Activated gamma-delta T cell treated with Interleukin-2 at 50 U/mL for 16 hours (primary cell): ENCODE measurements at regions not wholly inside any gene's neighbourhood (a gene's known extent, or its start where the extent isn't known, plus 50 kb on each side); places are given as distances from the start of the nearest gene placed in this dataset.

Source experiments
- DNase-seq: peaks from one replicate; pipeline ENCODE4 v3.0.0-alpha.2; 2020

DNA sequence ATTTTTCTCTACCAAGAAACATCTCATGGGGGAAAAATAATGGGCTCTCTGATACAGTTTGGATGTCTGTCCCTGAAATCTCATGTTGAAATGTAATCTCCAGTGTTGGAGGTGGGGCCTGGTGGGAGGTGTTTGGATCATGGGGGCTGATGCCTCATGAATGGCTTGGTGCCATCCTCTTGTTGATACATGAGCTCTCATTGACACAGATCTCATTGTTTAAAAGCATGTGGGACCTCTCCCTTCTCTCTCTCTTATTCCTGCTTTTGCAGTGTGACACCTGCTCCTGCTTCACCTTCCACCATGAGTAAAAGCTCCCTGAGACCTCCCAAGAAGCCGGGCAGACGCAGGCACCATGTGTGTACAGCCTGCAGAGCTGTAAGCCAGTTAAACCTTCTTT is 332.5 kb upstream of the NRIP1 start:
- no peak for DNase-seq

DNA sequence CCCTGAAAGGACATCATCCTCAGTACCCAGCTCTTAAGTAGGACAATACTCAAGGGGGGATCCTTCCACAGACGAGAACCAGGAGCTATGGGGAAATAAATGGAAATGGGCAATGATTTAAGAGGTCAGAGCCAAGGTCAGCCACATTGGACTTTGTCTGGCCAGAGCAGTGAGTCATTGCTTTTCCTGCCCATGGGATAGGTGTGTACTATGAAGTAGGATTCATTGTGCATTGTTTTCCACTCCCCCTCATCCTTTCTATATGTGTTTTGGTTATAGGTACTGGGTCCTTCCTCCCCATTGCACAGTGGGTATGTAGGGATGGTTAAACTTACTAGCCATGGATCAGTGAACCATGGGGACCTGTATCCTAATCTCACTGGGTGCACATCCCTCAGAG is 328.9 kb upstream of the USP25 start:
- DNase-seq, result no peak

DNA sequence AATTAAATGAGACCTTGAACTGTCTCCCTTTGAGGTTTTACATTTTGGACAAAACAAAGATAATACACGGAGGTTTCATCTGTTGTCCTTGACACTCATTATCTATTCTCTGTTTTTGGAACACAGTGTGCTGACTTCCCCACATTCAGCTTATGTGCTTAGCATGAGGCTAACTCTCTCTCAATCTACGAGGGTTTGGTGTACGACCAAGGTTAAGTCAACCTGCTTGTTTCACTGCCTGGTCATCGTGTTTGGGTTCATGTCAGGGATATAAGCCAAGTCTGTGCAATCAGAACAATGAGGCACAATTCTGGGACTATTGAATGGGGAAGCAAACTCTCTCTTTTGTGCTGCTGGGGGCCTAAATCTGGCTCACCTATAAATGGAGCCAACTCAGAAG is 328.5 kb upstream of the USP25 start:
- DNase-seq, result no peak

DNA sequence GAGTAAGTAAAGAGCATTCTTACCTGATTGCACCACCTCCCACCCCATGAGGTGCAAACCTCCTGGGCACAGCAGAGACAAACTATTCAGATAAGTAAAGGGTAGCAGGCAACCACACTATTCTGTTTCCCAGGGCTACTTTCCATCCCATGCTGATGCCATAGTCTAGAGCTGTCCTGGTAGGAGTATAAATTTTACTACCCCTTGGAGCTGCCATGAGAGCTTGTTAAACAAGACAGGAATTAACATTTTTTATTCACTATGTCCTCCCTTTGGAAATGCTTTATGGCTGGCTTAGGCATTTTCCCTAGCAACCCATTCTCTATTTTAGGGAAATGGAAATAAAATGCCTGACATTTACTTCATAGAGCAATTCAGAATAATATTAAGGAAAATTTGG is 324.6 kb upstream of the USP25 start:
- no peak for DNase-seq

DNA sequence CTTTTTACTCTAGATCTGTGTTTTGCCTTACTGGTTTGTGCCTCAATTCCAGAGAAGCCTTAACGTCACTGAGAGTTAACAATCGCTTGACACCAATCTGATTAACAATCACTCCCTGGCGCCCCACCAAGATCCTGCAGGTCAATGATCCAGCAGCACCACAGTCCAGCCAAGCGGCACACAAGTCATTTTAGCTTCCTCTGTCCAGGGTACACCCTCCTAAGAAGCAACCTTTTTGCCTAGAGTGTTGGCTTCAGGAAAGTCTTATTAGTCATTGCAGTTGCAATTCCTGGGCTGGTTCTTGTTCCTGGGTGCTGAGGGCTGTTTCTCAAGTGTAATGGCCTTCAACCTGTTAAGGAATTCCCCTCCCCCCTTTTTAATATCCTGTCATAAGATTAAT is 323.0 kb upstream of the USP25 start:
- DNase-seq, result no peak

DNA sequence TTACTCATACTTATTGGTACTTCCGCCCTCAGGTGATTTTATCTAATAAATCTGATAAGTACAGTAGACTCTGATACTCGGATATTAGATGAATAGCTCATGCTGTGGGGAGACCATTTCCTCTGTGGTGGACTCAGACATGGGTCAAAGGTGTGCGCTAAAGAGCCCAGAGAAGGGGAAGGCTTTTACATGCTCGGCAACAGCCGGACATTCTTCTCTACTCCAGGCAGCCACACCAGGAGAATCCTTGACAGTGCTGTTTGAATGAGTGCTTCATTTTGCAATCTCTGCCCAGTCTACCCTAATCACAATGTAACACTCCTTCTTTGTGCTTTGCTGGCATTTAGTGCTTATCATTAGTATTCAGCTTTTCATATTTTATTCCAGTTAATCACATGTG is 322.2 kb upstream of the USP25 start:
- DNase-seq, result no peak

DNA sequence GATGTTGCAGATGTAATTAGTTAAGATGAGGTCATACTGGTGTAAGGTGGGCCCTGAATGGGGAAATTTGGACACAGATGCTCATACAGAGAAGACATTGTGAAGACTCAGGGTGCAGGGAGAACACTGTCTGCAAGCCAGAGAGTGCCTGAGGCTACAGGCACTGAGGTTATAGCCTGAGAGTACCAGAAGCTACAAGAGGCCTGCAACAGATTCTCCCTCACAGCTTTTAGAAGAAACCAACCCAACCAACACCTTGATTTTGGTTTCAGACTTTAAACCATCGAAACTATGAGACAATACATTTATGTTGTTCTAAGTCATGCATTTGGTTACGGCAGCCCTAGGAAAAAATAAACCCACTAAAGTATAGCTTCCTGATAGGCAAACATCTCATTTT is 321.7 kb upstream of the USP25 start:
- DNase-seq, result no peak

DNA sequence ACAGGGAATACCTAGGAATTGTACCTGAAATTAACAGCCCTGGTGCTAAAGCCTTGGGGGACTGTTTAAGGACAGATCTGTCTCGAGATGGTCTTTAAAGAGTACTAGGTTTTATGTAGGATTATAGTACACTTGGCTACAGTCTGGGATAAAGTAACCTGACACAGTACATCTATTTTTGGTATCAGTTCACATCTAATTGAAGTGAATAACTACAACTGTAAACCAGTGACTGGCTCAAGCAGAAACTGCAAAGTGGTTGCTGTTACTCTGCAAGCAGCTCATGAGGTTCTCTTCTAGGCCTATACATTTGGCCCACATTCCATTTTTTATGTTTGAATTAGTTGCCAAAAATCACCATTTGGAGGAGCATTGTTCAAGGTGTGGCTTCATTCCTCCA is 320.8 kb upstream of the USP25 start:
- no peak for DNase-seq

DNA sequence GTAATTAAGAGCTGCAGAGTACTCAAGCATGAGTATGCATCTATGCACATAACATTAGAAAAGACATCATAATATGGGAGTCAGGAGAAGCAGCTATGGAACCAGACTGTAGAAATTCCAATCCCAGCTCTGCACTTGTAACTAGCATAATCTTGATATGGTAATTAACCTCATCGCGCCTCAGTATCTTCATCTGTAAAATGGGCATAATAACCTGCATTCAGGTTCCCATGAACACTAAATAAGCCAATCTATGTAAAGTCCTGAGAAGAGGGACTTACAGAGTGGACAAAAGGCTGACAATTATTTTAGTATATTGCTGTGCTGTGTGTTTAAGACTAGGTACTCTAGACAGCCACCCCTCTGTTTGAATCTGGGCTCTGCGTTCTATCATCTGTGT is 318.9 kb upstream of the USP25 start:
- DNase-seq, result no peak

DNA sequence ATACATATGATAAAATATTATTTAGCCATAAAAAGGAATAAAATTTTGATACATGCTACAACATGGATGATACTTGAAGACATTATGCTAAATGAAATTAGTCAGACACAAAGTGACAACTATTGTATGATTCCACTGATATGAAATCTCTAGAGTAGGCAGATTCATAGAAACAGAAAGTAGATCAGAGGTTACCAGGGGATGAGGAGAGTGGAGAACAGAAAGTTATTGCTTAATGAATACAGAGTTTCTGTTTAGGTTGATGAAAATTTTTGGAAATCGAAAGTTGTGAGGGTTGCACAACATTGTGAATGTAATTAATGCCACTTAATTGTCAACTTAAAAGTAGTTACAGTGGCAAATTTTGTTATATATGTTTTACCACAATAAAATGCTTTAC is 315.7 kb upstream of the USP25 start:
- DNase-seq, result no peak

DNA sequence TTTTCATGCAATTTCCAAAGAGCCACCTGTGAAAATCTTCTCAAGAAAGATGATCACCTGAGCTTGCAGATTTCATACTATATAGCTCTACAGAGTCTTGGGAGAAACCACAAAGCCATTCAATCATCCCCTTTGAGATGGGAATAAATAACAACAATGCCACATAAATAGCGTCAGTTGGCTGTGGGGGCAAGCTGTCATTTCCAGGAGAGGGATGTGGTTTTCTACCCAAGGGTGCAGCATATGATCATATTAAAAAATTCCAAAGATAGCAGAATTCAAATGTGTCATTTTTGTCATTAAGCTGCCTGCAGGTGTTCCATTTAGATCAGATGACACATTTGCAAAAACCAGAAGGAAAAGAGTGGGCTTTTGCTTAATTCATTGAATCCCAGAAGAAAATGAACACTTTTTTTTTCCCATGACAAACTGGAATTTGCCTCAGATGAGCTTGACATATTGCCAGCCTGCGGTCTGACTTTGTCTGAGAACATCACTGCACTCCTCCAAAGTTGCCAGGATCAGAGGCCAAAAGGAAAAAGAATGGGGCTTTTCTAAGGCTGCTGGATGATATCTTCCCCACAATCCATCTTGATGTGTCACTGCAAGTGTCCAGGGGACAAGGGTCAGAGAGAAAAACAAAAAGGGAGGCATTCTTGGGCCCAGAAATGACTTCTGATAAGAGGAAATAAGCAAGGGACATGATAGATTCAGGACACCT is 314.1 kb upstream of the USP25 start:
- no peak for DNase-seq

DNA sequence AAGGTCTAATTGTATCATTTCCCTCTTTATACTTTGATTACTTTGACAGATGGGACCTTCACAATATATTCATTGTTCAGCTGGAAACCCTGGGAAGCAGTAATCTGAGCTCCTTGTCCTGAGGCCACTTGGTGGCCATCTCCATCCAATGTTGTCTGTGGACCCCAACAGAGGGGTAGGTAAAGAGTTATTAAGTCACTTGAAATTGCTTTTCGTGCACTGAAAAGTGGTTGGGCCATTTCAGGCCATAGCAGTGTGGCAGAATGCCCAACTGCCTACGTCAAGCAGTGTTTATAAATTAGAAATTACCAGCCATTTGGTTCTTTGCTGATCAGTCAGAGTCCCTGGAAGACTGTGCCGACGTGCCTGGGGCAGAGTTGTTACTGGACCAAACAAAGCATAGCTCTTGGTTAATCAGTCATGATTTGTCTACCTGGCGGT is 308.3 kb upstream of the USP25 start:
- DNase-seq, result no peak

DNA sequence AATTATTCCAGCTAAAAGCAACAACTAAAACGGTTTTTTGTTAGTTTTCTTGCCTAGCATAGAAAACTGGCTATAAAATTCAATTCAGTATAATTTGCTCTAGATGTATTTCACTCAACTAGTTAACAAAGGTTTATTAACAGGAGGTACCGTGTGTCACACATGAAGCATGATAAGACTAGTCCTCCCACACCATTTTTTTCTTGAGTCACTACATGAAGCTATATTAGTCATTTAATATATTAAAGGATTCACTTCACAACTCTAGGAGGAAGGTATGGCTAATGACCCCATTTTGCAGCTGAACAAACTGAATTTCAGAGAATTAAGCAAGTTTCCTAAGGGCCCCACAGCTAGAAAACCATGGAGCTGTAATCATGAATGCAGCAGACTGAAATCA is 307.8 kb upstream of the USP25 start:
- no peak for DNase-seq

DNA sequence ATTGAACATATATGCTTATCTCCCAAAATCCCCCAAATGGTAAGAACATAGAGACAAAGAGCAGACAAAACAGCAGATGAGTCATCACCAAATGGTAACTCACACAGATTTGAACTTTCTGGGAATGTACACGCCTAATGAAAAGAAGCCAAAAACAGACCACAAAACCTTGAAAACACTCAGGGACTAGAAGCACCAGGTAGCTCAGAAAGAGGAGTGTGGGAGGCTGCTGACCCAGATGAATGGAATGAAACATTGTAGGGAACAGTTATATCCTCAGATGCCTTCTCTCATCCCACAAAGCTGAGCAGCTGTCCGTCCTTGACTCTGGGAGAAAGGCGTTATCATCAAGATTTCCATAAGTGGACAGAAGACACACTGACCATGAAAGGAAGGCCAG is 307.0 kb upstream of the USP25 start:
- no peak for DNase-seq

DNA sequence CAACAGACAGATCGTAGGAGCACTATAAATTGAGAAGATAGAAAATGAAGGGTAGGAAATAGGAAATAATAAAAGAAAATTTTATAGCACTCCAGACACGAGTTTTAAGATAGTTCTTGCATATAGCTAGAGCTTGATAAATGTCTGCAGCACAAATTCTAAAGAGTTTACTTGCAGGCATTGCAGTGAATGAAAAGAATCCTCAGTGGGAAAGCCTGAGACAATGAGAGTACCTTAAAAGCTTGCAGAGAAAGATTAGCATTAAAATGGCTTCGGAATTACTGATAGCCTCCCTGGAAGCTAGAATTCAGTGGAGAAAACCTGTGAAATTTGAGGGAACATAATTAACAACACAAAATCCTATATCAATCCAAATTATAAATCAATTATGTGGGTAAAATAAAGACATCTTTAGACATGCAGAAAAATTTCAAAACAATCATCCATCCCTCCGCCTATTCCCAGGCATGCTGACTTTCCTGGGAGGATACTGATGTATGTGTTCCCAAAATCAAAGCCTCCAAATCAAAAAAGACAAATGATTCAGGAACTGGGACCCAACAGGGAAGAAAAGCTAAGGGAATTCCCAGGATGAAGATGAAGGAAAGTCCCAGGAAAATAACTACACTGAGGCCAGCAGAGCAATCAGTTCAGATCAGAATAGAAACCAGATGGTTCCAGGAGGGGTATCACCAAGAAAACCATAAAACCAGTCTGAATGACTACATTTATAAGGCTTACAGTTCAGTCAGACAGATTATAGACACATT is 305.9 kb upstream of the USP25 start:
- DNase-seq, result no peak

DNA sequence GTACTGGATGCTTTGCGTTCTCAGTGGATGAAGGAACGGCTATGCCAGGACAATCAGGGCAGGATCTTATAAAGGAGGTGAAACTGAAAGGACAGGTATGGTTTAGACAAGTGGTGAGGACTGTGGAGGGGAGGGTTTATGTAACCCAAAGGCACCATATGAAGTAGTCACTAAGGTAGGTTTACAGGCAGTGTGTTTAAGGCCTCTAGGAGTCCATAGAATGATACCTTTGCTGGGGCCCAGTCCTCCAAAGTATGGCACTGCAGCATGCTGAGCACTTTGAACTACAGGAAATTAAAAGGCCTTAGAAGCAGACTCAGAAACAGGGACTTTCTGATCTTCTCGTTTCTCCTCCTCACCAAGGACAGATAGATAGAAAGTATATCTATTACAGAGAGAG is 304.7 kb upstream of the USP25 start:
- DNase-seq, result no peak

DNA sequence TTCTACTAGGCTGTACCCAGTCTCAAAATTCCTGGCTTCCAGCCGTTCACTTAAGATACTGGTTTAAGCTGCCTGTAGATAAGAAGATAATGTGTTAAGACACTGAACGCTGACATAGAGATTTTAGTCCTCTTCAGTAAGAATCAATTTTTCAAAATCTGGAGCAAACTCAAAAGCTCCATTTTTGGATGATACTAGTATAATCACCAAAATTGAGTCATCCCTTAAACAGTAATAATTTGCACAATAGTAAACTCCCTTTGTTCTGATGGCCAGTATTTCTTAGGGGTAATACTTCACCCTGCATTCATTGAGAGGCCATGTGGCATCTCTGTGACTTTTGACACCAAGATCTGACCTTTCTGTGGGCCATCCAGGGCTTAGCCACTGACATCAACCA is 299.8 kb upstream of the USP25 start:
- DNase-seq, result no peak

DNA sequence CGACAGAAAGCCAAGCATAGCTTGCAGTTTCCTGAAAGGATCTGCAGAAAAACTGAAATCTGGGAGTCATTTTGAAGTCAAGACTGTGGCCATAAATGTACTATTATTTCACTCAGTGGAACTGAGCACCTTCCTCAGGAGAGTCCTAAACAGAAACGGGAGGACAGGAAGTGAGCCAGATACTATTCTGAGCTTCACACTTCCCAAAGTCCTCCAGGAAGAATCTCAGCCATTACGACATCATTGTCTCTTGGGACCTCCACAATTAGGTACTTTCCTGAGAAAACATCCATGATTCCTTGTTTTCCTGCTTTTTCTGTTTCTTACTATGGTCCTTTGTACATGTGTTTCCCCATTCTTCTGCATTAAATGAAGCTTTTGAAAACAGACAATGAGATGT is 299.2 kb upstream of the USP25 start:
- no peak for DNase-seq

DNA sequence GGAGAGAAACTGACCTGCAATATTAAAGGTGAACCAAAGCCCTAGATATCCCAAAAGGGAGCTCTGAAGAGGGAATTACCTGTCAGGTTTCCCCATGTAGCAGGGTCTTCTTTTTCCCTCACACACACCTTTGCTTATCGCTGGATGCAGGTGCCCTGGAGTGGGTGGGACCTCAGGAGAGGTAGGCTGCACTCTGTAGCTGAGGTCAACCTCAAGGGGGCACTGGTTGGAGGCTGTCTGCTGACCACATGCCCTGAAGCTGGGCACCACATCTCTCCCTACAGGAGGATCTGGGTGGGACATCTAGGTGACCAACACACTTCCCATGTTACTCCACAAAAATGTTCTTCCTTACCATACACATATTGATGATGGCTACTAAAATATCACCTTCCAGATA is 298.7 kb upstream of the USP25 start:
- no peak for DNase-seq

DNA sequence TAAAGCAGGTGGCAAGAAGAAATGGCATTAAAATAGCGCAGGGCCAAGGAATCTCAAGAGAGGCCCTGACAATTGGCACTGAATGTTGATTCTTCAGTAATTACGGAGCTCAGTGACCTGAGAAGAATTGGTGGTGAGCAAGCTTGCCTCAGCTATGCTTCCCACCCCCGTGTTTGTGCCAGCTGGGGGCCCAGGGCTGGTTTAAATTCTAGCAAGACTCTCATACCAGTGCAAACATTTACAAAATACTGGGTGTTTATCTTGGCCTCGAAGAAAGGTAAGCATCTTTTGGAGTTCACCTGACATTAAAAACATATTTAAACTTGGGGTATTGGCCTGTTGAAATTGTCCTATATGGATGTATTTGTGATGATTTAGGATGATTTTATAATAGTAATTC is 296.7 kb upstream of the USP25 start:
- DNase-seq, result no peak

DNA sequence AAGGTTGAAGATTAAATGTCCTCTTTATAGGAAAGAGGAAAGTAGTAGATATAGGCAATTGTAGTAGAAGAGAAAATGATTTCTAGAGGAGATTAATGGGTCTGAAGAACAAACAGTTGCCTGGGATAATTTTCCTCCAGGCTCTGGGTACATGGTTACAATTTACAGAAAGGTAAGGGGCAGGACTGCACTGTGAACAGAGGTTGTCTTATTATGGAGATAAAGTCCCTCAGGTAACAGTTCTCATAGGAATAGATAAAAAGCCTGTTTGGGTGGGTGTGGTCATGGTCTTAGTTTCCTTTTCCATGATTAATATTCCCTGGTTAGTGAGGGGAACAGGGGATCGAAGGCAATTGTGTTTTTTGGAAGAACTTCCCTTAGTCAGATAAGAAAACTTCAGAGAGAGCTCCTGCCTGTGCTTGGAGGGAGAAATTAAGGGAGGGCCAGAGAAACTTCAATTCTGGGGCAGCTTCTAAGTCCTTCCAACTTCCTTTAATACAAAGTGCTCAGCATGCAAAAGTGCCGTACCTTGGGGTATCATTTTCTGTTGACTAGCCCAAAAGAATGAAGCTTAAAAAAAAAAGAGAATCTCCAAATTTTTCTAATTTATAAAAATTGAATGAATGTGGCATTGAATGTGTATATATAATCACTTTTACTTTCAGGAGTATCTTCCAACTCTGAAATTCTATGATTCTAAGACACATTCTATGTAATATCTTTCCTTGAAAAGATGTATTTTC is 295.4 kb upstream of the USP25 start:
- no peak for DNase-seq

DNA sequence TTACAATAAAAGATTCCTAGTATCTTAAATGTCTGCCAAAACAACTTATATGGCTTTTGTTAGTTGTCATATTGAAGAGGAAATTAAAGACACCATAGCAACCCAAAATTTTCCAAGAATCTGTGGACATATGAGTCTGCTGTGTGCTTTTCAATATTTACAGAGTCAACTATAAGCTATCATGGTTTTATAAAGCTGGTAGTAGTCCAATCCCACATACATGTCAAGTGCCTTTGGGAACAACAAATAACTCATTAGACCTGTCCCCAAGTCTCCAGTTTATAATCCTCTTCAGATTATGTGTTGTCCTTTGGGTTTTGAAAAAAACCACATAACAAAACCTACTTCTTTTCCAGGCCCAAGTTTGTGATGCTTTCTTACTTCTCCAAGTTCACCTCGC is 293.8 kb upstream of the USP25 start:
- DNase-seq, result no peak

DNA sequence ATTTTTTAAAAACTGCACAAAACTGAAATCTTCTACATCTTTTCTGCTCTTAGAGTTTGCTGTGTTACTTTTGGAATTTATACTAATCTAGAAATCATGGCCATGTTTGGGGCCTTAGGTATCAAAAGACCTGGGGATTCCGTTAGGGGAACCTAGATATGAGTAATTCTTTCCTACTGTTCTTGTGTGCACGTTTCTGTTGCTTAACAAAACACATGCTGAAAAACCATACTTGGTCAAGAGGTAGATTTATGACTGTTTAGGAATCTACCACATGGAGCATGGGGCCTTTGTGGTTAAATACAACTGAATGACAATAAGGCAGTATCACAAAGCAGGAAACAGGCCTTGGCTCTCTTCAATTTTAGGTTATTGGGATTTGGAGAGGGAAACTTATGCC is 291.9 kb upstream of the USP25 start:
- no peak for DNase-seq

DNA sequence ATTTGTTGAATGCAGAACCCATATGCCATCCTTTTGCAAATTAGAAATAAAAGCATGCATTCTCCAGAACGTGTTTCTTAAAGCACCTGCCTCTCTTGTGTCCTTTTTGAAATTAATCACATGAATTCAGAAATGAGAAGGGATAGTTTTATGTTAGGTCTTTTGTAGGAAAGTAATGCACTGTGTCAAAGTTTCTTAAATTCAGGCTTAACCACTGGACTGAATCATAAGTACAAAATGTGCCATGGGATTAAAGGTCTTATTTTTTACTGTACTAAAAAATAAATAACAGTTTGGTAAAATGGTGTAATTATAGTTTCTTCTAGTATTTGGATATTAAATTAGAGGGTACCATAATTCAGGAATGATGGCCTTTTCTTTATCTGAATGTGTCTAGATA is 290.1 kb upstream of the USP25 start:
- DNase-seq, result no peak
